Glutamatergic neuron (in vitro differentiated cells): ENCODE measurements at regions not wholly inside any gene's neighbourhood (a gene's known extent, or its start where the extent isn't known, plus 50 kb on each side); places are given as distances from the start of the nearest gene placed in this dataset.

Experiments used
- DNase-seq: peaks from one replicate; pipeline ENCODE4 v3.0.0; 2022
- H3K27ac Mint-ChIP-seq: one replicate; pipeline ENCODE4 v1.8.0; 2020; ENCODE audit warnings: mild to moderate bottlenecking, mixed read lengths, inconsistent platforms; ENCODE audit not compliant: unreplicated experiment
- H3K27me3 Mint-ChIP-seq: one replicate; pipeline ENCODE4 v1.8.0; 2020; ENCODE audit warnings: mild to moderate bottlenecking, moderate library complexity, mixed read lengths, inconsistent platforms; ENCODE audit not compliant: unreplicated experiment
- H3K36me3 Mint-ChIP-seq: one replicate; pipeline ENCODE4 v1.8.0; 2020; ENCODE audit warnings: mild to moderate bottlenecking, mixed read lengths, inconsistent platforms; ENCODE audit not compliant: unreplicated experiment
- H3K4me1 Mint-ChIP-seq: one replicate; pipeline ENCODE4 v1.8.0; 2020; ENCODE audit warnings: mild to moderate bottlenecking, low read depth, mixed read lengths, inconsistent platforms; ENCODE audit not compliant: unreplicated experiment
- H3K4me3 Mint-ChIP-seq: one replicate; pipeline ENCODE4 v1.8.0; 2020; ENCODE audit warnings: mild to moderate bottlenecking, mixed read lengths, inconsistent platforms; ENCODE audit not compliant: unreplicated experiment
- H3K9me3 Mint-ChIP-seq: one replicate; pipeline ENCODE4 v1.8.0; 2020; ENCODE audit warnings: mild to moderate bottlenecking, moderate library complexity, mixed read lengths, inconsistent platforms; ENCODE audit not compliant: unreplicated experiment
- TF ChIP-seq, protein P1 (sequence below): fragments of 200-600 bp; sonication (generic); IDR thresholded peaks from one replicate; pipeline ENCODE4 v1.5.0; 2021; ENCODE audit not compliant: partially characterized antibody, unreplicated experiment

DNA sequence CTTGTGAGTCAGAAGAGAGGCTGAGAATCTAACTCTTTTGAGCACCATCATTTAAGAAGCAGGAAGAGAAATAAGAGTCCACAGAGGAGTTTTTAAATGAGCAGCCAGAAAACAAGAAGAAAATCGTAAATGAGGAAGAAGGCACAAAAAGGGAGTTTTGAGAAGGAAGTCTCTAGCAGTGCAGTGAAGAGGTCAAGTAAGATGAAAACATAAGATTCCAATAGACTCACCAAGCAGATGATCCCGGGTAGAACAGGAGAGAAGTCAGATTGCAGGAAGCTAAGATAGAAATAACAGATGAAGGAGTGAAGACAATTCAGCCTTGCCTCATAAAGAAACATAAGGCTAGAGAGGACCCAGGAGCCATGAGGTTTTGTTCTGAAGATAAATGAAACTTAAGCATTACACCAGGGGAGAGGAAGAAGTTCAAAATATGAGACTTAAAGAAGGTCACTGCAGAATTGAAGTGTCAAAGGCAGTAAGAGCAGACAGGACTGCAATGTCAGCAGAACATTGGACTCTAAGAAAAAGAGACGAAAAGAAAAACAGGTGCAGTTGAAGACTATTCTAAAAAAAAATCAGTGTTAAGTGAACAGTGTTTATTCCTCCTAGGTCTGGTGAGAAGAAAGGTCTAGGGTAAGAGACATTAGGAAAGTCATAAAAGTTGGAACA is 229.0 kb downstream of the SEC23A start:
- no peaks in the 10 kb centered on the region for H3K9me3 Mint-ChIP-seq
- no peak overlapping the region for H3K4me3 Mint-ChIP-seq
- no peak overlapping the region for H3K27ac Mint-ChIP-seq
- TF ChIP-seq, protein P1, sequence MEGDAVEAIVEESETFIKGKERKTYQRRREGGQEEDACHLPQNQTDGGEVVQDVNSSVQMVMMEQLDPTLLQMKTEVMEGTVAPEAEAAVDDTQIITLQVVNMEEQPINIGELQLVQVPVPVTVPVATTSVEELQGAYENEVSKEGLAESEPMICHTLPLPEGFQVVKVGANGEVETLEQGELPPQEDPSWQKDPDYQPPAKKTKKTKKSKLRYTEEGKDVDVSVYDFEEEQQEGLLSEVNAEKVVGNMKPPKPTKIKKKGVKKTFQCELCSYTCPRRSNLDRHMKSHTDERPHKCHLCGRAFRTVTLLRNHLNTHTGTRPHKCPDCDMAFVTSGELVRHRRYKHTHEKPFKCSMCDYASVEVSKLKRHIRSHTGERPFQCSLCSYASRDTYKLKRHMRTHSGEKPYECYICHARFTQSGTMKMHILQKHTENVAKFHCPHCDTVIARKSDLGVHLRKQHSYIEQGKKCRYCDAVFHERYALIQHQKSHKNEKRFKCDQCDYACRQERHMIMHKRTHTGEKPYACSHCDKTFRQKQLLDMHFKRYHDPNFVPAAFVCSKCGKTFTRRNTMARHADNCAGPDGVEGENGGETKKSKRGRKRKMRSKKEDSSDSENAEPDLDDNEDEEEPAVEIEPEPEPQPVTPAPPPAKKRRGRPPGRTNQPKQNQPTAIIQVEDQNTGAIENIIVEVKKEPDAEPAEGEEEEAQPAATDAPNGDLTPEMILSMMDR = no peak
- H3K4me1 Mint-ChIP-seq = peaks cover 5% of the 10 kb centered on the region
- no peak for DNase-seq
- H3K27me3 Mint-ChIP-seq = no peaks in the 10 kb centered on the region
- no peaks in the 10 kb centered on the region for H3K36me3 Mint-ChIP-seq

DNA sequence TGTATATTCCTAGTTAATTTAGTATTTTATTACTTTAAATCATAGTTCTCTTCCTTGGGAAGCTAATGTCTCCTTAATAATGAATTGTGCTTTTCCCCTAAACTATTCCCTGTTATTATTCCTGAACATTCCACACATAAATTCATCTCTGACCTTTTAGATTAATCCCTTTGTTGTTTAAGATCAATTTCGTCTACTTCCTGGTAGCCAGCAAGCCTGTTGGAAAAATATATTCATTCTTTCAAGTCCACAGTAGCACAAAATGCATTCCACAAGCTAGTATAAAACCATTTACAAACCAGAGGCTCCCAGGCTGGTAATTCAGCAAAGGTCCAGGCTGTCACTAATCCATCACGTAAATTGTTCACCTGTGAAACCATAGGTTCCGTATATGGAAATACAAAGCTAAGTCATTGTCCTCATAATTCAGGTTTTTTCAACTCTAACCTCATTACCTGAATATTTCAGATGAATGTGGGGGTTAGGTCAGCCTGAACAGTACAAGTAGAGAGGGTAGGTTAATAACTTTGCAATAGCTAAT is 232.7 kb downstream of the SEC23A start:
- no peak for DNase-seq
- Mint-ChIP-seq H3K36me3 (no peaks in the 10 kb centered on the region), H3K27me3 (no peaks in the 10 kb centered on the region), H3K27ac (no peak overlapping the region), H3K4me1 (peaks cover 18% of the 10 kb centered on the region), H3K9me3 (peaks cover 2% of the 10 kb centered on the region), H3K4me3 (no peak overlapping the region)
- TF ChIP-seq, protein P1 = no peak

DNA sequence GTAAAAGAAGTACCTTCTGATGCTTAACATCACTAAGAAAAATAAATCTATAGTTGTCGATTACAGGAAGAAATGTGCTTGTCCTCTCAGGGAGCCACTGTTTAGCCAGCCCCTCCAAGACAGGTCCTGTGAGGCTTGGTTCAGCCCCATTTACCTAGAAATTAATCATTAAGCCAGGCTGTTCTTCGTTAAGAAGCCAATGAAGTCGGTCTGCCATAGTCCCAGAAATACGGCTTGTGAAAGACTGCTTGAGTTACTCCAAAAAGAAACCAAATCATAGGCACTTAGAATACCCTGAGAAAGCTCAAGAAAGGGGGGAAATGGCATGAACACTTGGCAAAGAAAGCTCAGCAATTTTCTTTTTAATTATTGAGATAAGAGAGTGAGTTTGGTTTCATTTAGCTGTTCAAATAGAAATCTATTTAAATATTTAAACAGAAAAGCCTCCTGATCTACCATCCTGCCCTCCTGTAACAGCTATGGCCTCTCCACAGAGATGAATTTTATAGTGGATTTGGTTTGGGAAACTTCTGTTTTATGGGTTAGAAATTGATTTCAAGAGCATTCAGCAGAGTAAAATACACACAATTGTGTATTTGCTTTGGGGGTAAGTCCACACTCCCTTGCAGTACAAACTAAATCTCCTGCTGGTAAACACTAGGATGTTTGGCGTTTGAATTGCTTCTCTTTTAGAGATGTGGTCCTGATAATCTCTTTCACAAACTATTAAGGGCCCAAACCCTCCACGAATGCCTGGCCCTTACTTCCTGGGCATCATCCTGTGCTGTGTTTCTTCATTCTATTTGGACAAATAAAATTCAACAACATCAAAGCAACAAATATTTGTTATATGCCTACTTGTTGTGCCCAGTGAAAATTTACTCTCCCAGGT is 234.4 kb downstream of the SEC23A start:
- Mint-ChIP-seq H3K4me1 (peaks cover 18% of the 10 kb centered on the region), H3K9me3 (peaks cover 12% of the 10 kb centered on the region), H3K27ac (peak overlapping the region; percentile 82), H3K27me3 (peaks cover 1% of the 10 kb centered on the region), H3K36me3 (peaks cover 16% of the 10 kb centered on the region), H3K4me3 (no peak overlapping the region)
- no peak for DNase-seq
- TF ChIP-seq, protein P1 = no peak

DNA sequence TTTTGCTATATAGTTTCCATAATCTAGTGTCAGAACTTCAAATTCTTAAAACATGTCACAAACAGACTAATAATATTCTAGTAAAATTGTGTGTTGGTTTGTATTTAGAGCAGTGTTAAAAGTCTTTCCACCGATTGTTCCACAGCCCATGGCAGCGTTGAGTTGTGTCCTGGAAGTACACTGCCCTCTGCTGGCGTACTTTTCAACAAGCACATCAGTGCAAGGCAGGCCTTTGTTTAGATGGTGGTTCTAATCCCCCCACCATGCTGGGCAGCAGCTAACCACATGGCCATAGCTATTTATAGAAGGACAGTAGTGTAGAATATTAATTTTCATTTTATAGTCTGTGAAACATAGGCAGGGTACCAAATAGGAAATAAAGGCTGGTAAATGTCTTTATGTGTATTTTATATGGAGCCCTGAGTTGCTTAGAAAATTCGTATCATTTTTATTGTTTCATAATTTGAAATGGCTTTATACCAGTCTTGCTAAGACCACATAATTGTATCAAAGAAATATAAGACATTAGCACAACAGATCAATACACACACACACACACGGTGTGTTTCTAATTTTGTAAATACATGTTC is 235.4 kb downstream of the SEC23A start:
- TF ChIP-seq, protein P1 = peak; percentile 91
- H3K27me3 Mint-ChIP-seq = peaks cover 3% of the 10 kb centered on the region
- H3K9me3 Mint-ChIP-seq = peaks cover 12% of the 10 kb centered on the region
- H3K36me3 Mint-ChIP-seq = peaks cover 16% of the 10 kb centered on the region
- no peak overlapping the region for H3K4me3 Mint-ChIP-seq
- DNase-seq = peak; percentile 77
- peak overlapping the region; percentile 82 for H3K27ac Mint-ChIP-seq
- peaks cover 18% of the 10 kb centered on the region for H3K4me1 Mint-ChIP-seq
